Tibial artery (tissue), 4 donors: ENCODE measurements at regions not wholly inside any gene's neighbourhood (a gene's known extent, or its start where the extent isn't known, plus 50 kb on each side); places are given as distances from the start of the nearest gene placed in this dataset.
A peak's percentile ranks its signal among the peaks of the same experiment; 100 is the strongest.

Experiments
- DNase-seq, 2 donors: peaks; one replicate each; pipeline ENCODE4 v3.0.0-alpha.2; 2019
- H3K27ac ChIP-seq, 2 donors: fragments of 200-600 bp; sonication (generic) in 1 of 2; 1 replicate in 1 of 2; 2 replicates in 1 of 2; pipeline ENCODE4 v1.5.1; 2018 to 2019; ENCODE audit warnings: mild to moderate bottlenecking in 1 of 2
- H3K27me3 ChIP-seq, 2 donors: fragments of 200-600 bp; sonication (generic) in 1 of 2; one replicate each; pipeline versions ENCODE4 v1.5.1 to v1.6.0; 2016 to 2019
- H3K36me3 ChIP-seq, 3 donors: fragments of 200-600 bp; sonication (generic) in 2 of 3; one replicate each; pipeline ENCODE4 v1.5.1; 2016 to 2019; ENCODE audit warnings: mild to moderate bottlenecking in 2 of 3
- H3K4me1 ChIP-seq, 4 donors: fragments of 200-600 bp; sonication (generic) in 2 of 4; 1 replicate in 3 of 4; 2 replicates in 1 of 4; pipeline ENCODE4 v1.5.1; 2016 to 2019
- H3K4me3 ChIP-seq, 2 donors: fragments of 200-600 bp; sonication (generic) in 1 of 2; 1 replicate in 1 of 2; 2 replicates in 1 of 2; pipeline ENCODE4 v1.5.1; 2018 to 2019; ENCODE audit warnings: mild to moderate bottlenecking in 2 of 2
- H3K9me3 ChIP-seq, 3 donors: fragments of 200-600 bp; sonication (generic) in 1 of 3; one replicate each; pipeline ENCODE4 v1.5.1; 2016 to 2019
- CTCF ChIP-seq, 2 experiments: fragments of 200-600 bp in 1 of 2; fragments of 450-650 bp in 1 of 2; IDR thresholded peaks; one replicate each; pipeline ENCODE4 v1.5.1; 2017 to 2019; ENCODE audit warnings: antibody characterized with exemption in 2 of 2, mild to moderate bottlenecking in 1 of 2, moderate library complexity in 1 of 2
- intact Hi-C: fragments of 100-400 bp; cut with DNase I; formaldehyde crosslinking; loops from one replicate; pipeline ENCODE4 v1.15.0; 2023; ENCODE audit warnings: low total_unique reads

- H3K27me3 ChIP-seq: no peaks in the 10 kb centered on the region
- no peak for DNase-seq
- no peaks in the 10 kb centered on the region for H3K4me1 ChIP-seq
- H3K9me3 ChIP-seq: no peaks in the 10 kb centered on the region
- no peaks in the 10 kb centered on the region for H3K36me3 ChIP-seq
- H3K4me3 ChIP-seq: no peak overlapping the region
- TF ChIP-seq CTCF (IDR thresholded peaks at IDR 0.05): no peak
- intact Hi-C loops: no loop called here
- no peak overlapping the region for H3K27ac ChIP-seq
Observed at GRCh38 chr10:111750165-111750849, 433.3 kb downstream of the GPAM start.

- no peaks in the 10 kb centered on the region for H3K36me3 ChIP-seq
- no peak overlapping the region for H3K4me3 ChIP-seq
- TF ChIP-seq CTCF (IDR thresholded peaks at IDR 0.05): peak; percentile 52
- intact Hi-C loops: loop anchor here (5.0 kb wide), 1 partner anchor 381 kb away; no protein-coding TSS in a partner anchor
- no peak overlapping the region for H3K27ac ChIP-seq
- peak; percentile 37 to 65 for DNase-seq
- H3K27me3 ChIP-seq: no peaks in the 10 kb centered on the region
- H3K9me3 ChIP-seq: no peaks in the 10 kb centered on the region
- no peaks in the 10 kb centered on the region for H3K4me1 ChIP-seq
Observed at GRCh38 chr10:111756217-111757061, 427.1 kb downstream of the GPAM start.

GRCh38 chr10:111758593-111758992 is 425.0 kb downstream of the GPAM start:
- intact Hi-C loops: loop anchor here (2.0 to 5.0 kb wide), 2 partner anchors 42 to 379 kb away; no protein-coding TSS in a partner anchor
- TF ChIP-seq CTCF (IDR thresholded peaks at IDR 0.05): no peak
- no peaks in the 10 kb centered on the region for H3K4me1 ChIP-seq
- H3K36me3 ChIP-seq: no peaks in the 10 kb centered on the region
- H3K27ac ChIP-seq: no peak overlapping the region
- no peak for DNase-seq
- H3K4me3 ChIP-seq: no peak overlapping the region
- no peaks in the 10 kb centered on the region for H3K27me3 ChIP-seq
- H3K9me3 ChIP-seq: no peaks in the 10 kb centered on the region

- H3K4me1 ChIP-seq: no peaks in the 10 kb centered on the region
- no peak for DNase-seq
- no peaks in the 10 kb centered on the region for H3K36me3 ChIP-seq
- intact Hi-C loops: no loop called here
- TF ChIP-seq CTCF (IDR thresholded peaks at IDR 0.05): no peak
- H3K27ac ChIP-seq: no peak overlapping the region
- no peak overlapping the region for H3K4me3 ChIP-seq
- H3K9me3 ChIP-seq: no peaks in the 10 kb centered on the region
- no peaks in the 10 kb centered on the region for H3K27me3 ChIP-seq
Observed at GRCh38 chr10:111762114-111762513, 421.5 kb downstream of the GPAM start.

GRCh38 chr10:111765216-111765615 is 418.3 kb downstream of the GPAM start:
- intact Hi-C loops: no loop called here
- H3K27me3 ChIP-seq: no peaks in the 10 kb centered on the region
- no peaks in the 10 kb centered on the region for H3K36me3 ChIP-seq
- no peak overlapping the region for H3K27ac ChIP-seq
- no peak for TF ChIP-seq CTCF (IDR thresholded peaks at IDR 0.05)
- DNase-seq: no peak
- no peak overlapping the region for H3K4me3 ChIP-seq
- peaks cover 0 to 3% (median 0%) of the 10 kb centered on the region in 3 donors for H3K9me3 ChIP-seq
- no peaks in the 10 kb centered on the region for H3K4me1 ChIP-seq
